ENCODE measurements at regions not wholly inside any gene's neighbourhood (a gene's known extent, or its start where the extent isn't known, plus 50 kb on each side); places are given as distances from the start of the nearest gene placed in this dataset.
"Not testable (repeated sequence)": the region's sequence is repeated elsewhere in the genome, so short reads cannot be mapped to it uniquely, and the experiment has no call there.

DNA sequence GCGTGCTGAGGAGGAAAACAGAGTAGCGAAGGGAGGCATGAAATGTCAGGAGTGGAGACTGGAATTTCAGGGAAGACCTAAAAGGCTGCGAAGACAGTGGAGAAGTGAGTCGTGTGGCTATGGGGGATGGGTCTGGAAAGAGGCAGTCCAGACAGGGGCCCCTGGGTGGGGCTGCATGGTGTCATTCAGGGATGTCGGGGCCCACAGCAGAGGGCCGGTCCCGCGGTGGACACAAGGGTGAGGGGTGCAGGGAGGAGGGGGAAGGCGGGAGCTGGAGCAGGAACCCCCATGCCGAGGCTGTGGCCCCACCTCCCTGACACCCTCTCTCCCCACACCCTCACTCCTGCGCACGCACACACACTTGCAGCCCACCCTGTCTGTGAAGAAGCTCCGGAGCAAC lies 476.4 kb downstream of the TP53TG3F start:
- not testable (repeated sequence) for H3K56ac ChIP-seq (ENCODE audit: low read length); H3K79me1 ChIP-seq (ENCODE audit: low read length); H3K9ac ChIP-seq (ENCODE audit: low read length); H4K8ac ChIP-seq (ENCODE audit: low read depth, low read length); H3K4me3 ChIP-seq (ENCODE audit: low read length); H4K5ac ChIP-seq (ENCODE audit: low read length); H3K36me3 ChIP-seq (ENCODE audit: control insufficient read depth, insufficient read depth, low read length); H3K4me1 ChIP-seq (ENCODE audit: control insufficient read depth, low read depth, low read length); H2BK5ac ChIP-seq (ENCODE audit: low read length); H2BK120ac ChIP-seq (ENCODE audit: low read depth, low read length); H3K27ac ChIP-seq (ENCODE audit: low read depth, low read length); H3K23ac ChIP-seq (ENCODE audit: low read length); H3K4ac ChIP-seq (ENCODE audit: low read depth, low read length); H3K18ac ChIP-seq (ENCODE audit: low read length); H2BK15ac ChIP-seq (replicated peaks; ENCODE audit: low read depth); H3K27me3 ChIP-seq (ENCODE audit: insufficient read depth, low read length, poor library complexity); H2AK5ac ChIP-seq (ENCODE audit: low read length); H3K79me2 ChIP-seq (ENCODE audit: control insufficient read depth, insufficient read depth, low read length); H3K4me2 ChIP-seq (ENCODE audit: low read length); DNase-seq
- no CpG with 5 or more reads among the region's 13 CpGs for WGBS (ENCODE audit: extremely low coverage, insufficient coverage, low lambda C conversion rate)

DNA sequence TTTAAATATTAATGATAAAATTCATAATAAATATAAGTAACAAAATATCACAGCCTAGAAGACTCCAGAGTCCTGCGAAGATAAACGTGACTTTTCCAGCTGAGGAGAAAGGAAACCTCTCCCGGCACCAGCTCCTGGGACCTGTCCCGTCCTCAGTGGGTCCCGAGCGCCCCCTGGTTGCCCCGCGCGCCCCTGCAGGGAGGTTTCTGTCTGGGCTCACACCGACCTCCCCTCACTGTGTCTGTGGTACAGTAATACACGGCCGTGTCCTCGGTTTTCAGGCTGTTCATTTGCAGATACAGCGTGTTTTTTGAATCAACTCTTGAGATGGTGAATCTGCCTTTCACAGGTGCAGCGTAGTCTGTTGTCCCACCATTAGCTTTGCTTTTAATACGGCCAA lies 478.7 kb downstream of the TP53TG3F start:
- not testable (repeated sequence) for H3K56ac ChIP-seq (ENCODE audit: low read length); H3K18ac ChIP-seq (ENCODE audit: low read length); H3K4me1 ChIP-seq (ENCODE audit: control insufficient read depth, low read depth, low read length); H3K27ac ChIP-seq (ENCODE audit: low read depth, low read length); H3K79me1 ChIP-seq (ENCODE audit: low read length); H2BK120ac ChIP-seq (ENCODE audit: low read depth, low read length); H3K79me2 ChIP-seq (ENCODE audit: control insufficient read depth, insufficient read depth, low read length); H3K4me2 ChIP-seq (ENCODE audit: low read length); H2BK5ac ChIP-seq (ENCODE audit: low read length); H2AK5ac ChIP-seq (ENCODE audit: low read length); H4K8ac ChIP-seq (ENCODE audit: low read depth, low read length); H3K36me3 ChIP-seq (ENCODE audit: control insufficient read depth, insufficient read depth, low read length); H3K9ac ChIP-seq (ENCODE audit: low read length); H3K27me3 ChIP-seq (ENCODE audit: insufficient read depth, low read length, poor library complexity); H4K5ac ChIP-seq (ENCODE audit: low read length); H2BK15ac ChIP-seq (replicated peaks; ENCODE audit: low read depth); H3K4ac ChIP-seq (ENCODE audit: low read depth, low read length); H3K4me3 ChIP-seq (ENCODE audit: low read length); H3K23ac ChIP-seq (ENCODE audit: low read length); DNase-seq
- whole genome bisulfite sequencing (ENCODE audit: extremely low coverage, insufficient coverage, low lambda C conversion rate) = no CpG with 5 or more reads among the region's 16 CpGs

DNA sequence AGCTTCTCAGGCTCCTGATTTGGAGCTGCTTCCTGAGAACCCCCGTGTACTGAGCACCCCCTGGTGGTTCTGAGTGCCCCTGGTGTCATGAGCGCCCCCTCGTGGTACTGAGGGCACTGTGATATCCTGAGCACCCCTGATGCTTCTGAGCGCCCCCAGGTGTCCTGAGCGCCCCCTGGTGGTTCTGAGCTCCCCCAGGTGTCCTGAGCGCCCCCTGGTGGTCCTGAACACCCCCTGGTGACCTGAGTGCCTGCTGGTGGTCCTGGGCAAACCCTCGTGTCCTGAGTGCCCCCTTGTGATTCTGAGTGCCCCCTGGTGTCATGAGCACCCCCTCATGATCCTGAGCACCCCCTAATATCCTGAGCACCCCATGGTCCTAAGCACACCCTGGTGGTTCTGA lies 502.1 kb downstream of the TP53TG3F start:
- not testable (repeated sequence) for H3K4me2 ChIP-seq (ENCODE audit: low read length); DNase-seq; H3K23ac ChIP-seq (ENCODE audit: low read length); H2BK120ac ChIP-seq (ENCODE audit: low read depth, low read length); H4K5ac ChIP-seq (ENCODE audit: low read length); H2BK15ac ChIP-seq (replicated peaks; ENCODE audit: low read depth); H3K79me1 ChIP-seq (ENCODE audit: low read length); H3K27me3 ChIP-seq (ENCODE audit: insufficient read depth, low read length, poor library complexity); H3K56ac ChIP-seq (ENCODE audit: low read length); H4K8ac ChIP-seq (ENCODE audit: low read depth, low read length); H3K4me3 ChIP-seq (ENCODE audit: low read length); H3K4ac ChIP-seq (ENCODE audit: low read depth, low read length); H3K4me1 ChIP-seq (ENCODE audit: control insufficient read depth, low read depth, low read length); H2BK5ac ChIP-seq (ENCODE audit: low read length); H3K36me3 ChIP-seq (ENCODE audit: control insufficient read depth, insufficient read depth, low read length); H3K79me2 ChIP-seq (ENCODE audit: control insufficient read depth, insufficient read depth, low read length); H3K27ac ChIP-seq (ENCODE audit: low read depth, low read length); H2AK5ac ChIP-seq (ENCODE audit: low read length); H3K9ac ChIP-seq (ENCODE audit: low read length); H3K18ac ChIP-seq (ENCODE audit: low read length)
- no CpG with 5 or more reads among the region's 7 CpGs for WGBS (ENCODE audit: extremely low coverage, insufficient coverage, low lambda C conversion rate)

DNA sequence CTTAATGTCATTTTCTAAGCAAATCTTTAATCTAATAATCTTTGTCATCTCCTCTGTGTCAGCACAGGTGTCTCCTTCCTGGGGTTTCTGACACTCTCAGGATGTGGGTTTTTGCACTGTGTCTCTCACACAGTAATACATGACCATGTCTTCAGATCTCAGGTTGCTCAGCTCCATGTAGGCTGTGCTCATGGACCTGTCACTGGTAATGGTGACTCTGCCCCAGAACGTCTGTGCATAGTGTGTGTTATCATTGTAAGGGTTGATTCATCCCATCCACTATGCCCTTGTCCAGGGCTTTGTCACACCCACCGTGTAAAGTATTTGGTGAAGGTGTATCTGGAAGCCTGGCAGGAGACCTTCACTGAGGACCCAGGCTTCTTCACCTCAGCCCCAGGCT lies 506.1 kb downstream of the TP53TG3F start:
- H3K4me2 ChIP-seq (ENCODE audit: low read length); H3K79me2 ChIP-seq (ENCODE audit: control insufficient read depth, insufficient read depth, low read length); H3K18ac ChIP-seq (ENCODE audit: low read length); H3K27me3 ChIP-seq (ENCODE audit: insufficient read depth, low read length, poor library complexity); H3K79me1 ChIP-seq (ENCODE audit: low read length); H3K4me3 ChIP-seq (ENCODE audit: low read length); DNase-seq; H2BK5ac ChIP-seq (ENCODE audit: low read length); H3K27ac ChIP-seq (ENCODE audit: low read depth, low read length); H2AK5ac ChIP-seq (ENCODE audit: low read length); H3K56ac ChIP-seq (ENCODE audit: low read length); H2BK120ac ChIP-seq (ENCODE audit: low read depth, low read length); H3K23ac ChIP-seq (ENCODE audit: low read length); H3K4me1 ChIP-seq (ENCODE audit: control insufficient read depth, low read depth, low read length); H3K9ac ChIP-seq (ENCODE audit: low read length); H2BK15ac ChIP-seq (replicated peaks; ENCODE audit: low read depth); H4K8ac ChIP-seq (ENCODE audit: low read depth, low read length); H3K4ac ChIP-seq (ENCODE audit: low read depth, low read length); H4K5ac ChIP-seq (ENCODE audit: low read length); H3K36me3 ChIP-seq (ENCODE audit: control insufficient read depth, insufficient read depth, low read length): not testable (repeated sequence)
- no CpG with 5 or more reads among the region's 2 CpGs for WGBS (ENCODE audit: extremely low coverage, insufficient coverage, low lambda C conversion rate)

DNA sequence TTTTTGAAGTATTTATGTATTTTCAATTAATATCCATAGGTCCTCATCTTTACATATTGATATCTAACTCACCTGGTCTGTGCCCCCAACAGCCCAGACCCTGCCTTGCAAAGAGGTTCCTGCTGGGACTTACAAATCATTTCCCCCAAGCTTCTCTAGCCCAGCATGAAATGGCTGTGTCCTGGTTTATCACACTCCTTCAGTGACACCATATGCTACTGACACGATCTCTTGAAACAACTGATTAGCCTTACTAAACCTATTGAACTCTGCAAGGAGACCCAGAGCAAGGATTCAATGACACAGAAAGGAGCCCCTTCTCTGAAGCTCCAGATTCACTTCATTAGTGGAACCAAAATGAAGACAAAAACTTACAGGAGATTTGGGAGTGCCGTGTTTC lies 507.4 kb downstream of the TP53TG3F start:
- H3K4me3 ChIP-seq (ENCODE audit: low read length); H3K4ac ChIP-seq (ENCODE audit: low read depth, low read length); DNase-seq; H3K79me2 ChIP-seq (ENCODE audit: control insufficient read depth, insufficient read depth, low read length); H4K5ac ChIP-seq (ENCODE audit: low read length); H3K56ac ChIP-seq (ENCODE audit: low read length); H3K27me3 ChIP-seq (ENCODE audit: insufficient read depth, low read length, poor library complexity); H3K18ac ChIP-seq (ENCODE audit: low read length); H3K4me2 ChIP-seq (ENCODE audit: low read length); H3K27ac ChIP-seq (ENCODE audit: low read depth, low read length); H3K4me1 ChIP-seq (ENCODE audit: control insufficient read depth, low read depth, low read length); H3K9ac ChIP-seq (ENCODE audit: low read length); H3K79me1 ChIP-seq (ENCODE audit: low read length); H2BK120ac ChIP-seq (ENCODE audit: low read depth, low read length); H4K8ac ChIP-seq (ENCODE audit: low read depth, low read length); H2BK5ac ChIP-seq (ENCODE audit: low read length); H2AK5ac ChIP-seq (ENCODE audit: low read length); H2BK15ac ChIP-seq (replicated peaks; ENCODE audit: low read depth); H3K36me3 ChIP-seq (ENCODE audit: control insufficient read depth, insufficient read depth, low read length); H3K23ac ChIP-seq (ENCODE audit: low read length): not testable (repeated sequence)
- no CpG with 5 or more reads among the region's 2 CpGs for WGBS (ENCODE audit: extremely low coverage, insufficient coverage, low lambda C conversion rate)

DNA sequence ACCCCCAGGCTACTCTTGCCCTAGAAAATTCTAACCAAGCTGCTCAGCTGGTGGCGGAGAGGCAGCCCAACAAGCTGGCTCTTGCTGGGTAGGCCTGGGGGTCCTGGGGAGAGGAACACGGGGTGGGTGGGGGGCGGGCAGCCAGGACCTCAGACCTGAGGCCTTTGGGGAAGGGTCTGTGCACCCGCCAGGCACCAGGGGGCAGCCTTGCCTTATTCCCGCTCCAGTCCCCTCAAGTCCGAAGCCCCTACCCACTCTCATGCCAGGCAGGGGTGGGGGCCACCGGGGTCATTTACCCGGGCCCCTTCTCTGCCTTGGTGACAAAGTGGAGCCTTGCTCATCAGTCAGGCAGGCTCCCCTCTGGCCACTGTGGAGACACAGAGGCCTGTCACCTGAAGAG lies 515.1 kb downstream of the TP53TG3F start:
- not testable (repeated sequence) for H3K9ac ChIP-seq (ENCODE audit: low read length); H3K23ac ChIP-seq (ENCODE audit: low read length); H3K18ac ChIP-seq (ENCODE audit: low read length); H3K56ac ChIP-seq (ENCODE audit: low read length); H2BK15ac ChIP-seq (replicated peaks; ENCODE audit: low read depth); H3K4me1 ChIP-seq (ENCODE audit: control insufficient read depth, low read depth, low read length); H4K8ac ChIP-seq (ENCODE audit: low read depth, low read length); H3K79me1 ChIP-seq (ENCODE audit: low read length); H3K36me3 ChIP-seq (ENCODE audit: control insufficient read depth, insufficient read depth, low read length); H3K27ac ChIP-seq (ENCODE audit: low read depth, low read length); H3K4ac ChIP-seq (ENCODE audit: low read depth, low read length); H2AK5ac ChIP-seq (ENCODE audit: low read length); DNase-seq; H3K79me2 ChIP-seq (ENCODE audit: control insufficient read depth, insufficient read depth, low read length); H4K5ac ChIP-seq (ENCODE audit: low read length); H3K4me3 ChIP-seq (ENCODE audit: low read length); H2BK120ac ChIP-seq (ENCODE audit: low read depth, low read length); H2BK5ac ChIP-seq (ENCODE audit: low read length); H3K27me3 ChIP-seq (ENCODE audit: insufficient read depth, low read length, poor library complexity); H3K4me2 ChIP-seq (ENCODE audit: low read length)
- WGBS (ENCODE audit: extremely low coverage, insufficient coverage, low lambda C conversion rate) = no CpG with 5 or more reads among the region's 8 CpGs

Measured in mesendoderm (in vitro differentiated cells).